Peyer's patch (tissue), 4 donors: ENCODE measurements at regions not wholly inside any gene's neighbourhood (a gene's known extent, or its start where the extent isn't known, plus 50 kb on each side); places are given as distances from the start of the nearest gene placed in this dataset.

ENCODE experiments used
- DNase-seq, 3 donors: peaks; one replicate each; pipeline ENCODE4 v3.0.0-alpha.2; 2017 to 2019
- H3K27ac ChIP-seq, 4 donors: fragments of 200-600 bp; sonication (generic); one replicate each; pipeline ENCODE4 v1.5.1; 2016 to 2019
- H3K27me3 ChIP-seq, 2 donors: fragments of 200-600 bp; sonication (generic); one replicate each; pipeline ENCODE4 v1.5.1; 2019
- H3K36me3 ChIP-seq, 3 donors: fragments of 200-600 bp; sonication (generic); one replicate each; pipeline ENCODE4 v1.5.1; 2016 to 2019
- H3K4me1 ChIP-seq, 4 donors: fragments of 200-600 bp; sonication (generic); one replicate each; pipeline ENCODE4 v1.5.1; 2016 to 2019
- H3K4me3 ChIP-seq, 4 donors: fragments of 200-600 bp; sonication (generic); 1 replicate in 3 of 4; 2 replicates in 1 of 4; pipeline ENCODE4 v1.5.1; 2016 to 2019; ENCODE audit warnings: mild to moderate bottlenecking in 1 of 4
- H3K9me3 ChIP-seq, 4 donors: fragments of 200-600 bp; sonication (generic); one replicate each; pipeline ENCODE4 v1.5.1; 2016 to 2019; ENCODE audit warnings: mild to moderate bottlenecking in 1 of 4
- POLR2A ChIP-seq, 2 donors: fragments of 450-650 bp; IDR thresholded peaks; one replicate each; pipeline ENCODE4 v1.5.1; 2017; ENCODE audit warnings: antibody characterized with exemption in 2 of 2, mild to moderate bottlenecking in 2 of 2, moderate library complexity in 2 of 2
- TF ChIP-seq, protein P1 (sequence below), 6 experiments: fragments of 450-650 bp in 4 of 6; fragments of 200-600 bp in 2 of 6; sonication (generic) in 1 of 6; IDR thresholded peaks; one replicate each; pipeline ENCODE4 v1.5.1; 2017 to 2019; ENCODE audit warnings: antibody characterized with exemption in 6 of 6, mild to moderate bottlenecking in 3 of 6, moderate library complexity in 1 of 6

DNA sequence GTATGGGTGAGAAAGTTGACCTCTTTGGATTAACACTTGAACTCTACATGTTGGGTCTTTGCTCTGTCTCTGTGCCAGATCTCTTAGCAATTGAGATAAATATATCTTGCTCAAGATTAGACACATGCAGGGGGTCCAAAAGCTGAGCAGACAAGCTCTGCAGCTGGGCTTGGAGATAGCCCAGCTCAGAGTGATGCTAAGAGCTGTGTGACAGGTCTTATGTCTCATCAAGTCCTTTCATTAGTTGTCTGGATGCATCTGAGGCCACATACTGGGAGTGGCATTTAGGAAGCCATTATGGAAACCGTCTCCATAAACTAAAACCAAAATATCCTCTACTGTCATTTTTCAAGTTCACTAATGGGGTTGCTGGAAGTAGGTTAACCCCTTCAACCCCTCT is 289.4 kb upstream of the DUSP10 start:
- H3K36me3 ChIP-seq = no peaks in the 10 kb centered on the region
- no peak overlapping the region for H3K27ac ChIP-seq
- no peak overlapping the region for H3K4me3 ChIP-seq
- no peaks in the 10 kb centered on the region for H3K9me3 ChIP-seq
- no peaks in the 10 kb centered on the region for H3K27me3 ChIP-seq
- DNase-seq = no peak
- H3K4me1 ChIP-seq = no peaks in the 10 kb centered on the region
- TF ChIP-seq, protein P1, sequence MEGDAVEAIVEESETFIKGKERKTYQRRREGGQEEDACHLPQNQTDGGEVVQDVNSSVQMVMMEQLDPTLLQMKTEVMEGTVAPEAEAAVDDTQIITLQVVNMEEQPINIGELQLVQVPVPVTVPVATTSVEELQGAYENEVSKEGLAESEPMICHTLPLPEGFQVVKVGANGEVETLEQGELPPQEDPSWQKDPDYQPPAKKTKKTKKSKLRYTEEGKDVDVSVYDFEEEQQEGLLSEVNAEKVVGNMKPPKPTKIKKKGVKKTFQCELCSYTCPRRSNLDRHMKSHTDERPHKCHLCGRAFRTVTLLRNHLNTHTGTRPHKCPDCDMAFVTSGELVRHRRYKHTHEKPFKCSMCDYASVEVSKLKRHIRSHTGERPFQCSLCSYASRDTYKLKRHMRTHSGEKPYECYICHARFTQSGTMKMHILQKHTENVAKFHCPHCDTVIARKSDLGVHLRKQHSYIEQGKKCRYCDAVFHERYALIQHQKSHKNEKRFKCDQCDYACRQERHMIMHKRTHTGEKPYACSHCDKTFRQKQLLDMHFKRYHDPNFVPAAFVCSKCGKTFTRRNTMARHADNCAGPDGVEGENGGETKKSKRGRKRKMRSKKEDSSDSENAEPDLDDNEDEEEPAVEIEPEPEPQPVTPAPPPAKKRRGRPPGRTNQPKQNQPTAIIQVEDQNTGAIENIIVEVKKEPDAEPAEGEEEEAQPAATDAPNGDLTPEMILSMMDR (IDR thresholded peaks at IDR 0.05) = no peak
- TF ChIP-seq POLR2A (IDR thresholded peaks at IDR 0.05) = no peak

DNA sequence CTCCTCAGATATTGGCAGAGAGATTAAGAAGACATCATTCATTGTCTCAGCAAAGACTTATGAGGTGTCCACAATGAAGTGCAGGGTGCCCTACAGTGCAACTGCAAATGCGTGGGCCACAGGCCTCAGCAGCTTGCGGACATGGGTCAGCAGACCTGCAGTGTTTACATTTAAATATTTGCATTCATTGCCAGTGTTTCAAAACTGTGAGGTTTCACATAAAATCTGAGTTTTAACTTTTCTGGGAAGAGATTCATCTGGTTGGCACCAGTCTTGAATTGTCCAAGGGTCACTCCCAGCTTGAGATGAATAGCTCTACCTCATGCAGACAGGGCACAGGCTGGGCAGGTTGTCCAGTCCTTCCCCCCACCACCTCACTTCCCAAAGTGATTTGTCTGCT is 286.8 kb upstream of the DUSP10 start:
- no peaks in the 10 kb centered on the region for H3K36me3 ChIP-seq
- H3K27ac ChIP-seq = no peak overlapping the region
- no peak for DNase-seq
- H3K4me3 ChIP-seq = no peak overlapping the region
- no peaks in the 10 kb centered on the region for H3K9me3 ChIP-seq
- no peaks in the 10 kb centered on the region for H3K27me3 ChIP-seq
- TF ChIP-seq, protein P1 (IDR thresholded peaks at IDR 0.05) = no peak
- no peak for TF ChIP-seq POLR2A (IDR thresholded peaks at IDR 0.05)
- no peaks in the 10 kb centered on the region for H3K4me1 ChIP-seq

GRCh38 chr1:222028116-222028515 is 286.2 kb upstream of the DUSP10 start:
- TF ChIP-seq, protein P1 (IDR thresholded peaks at IDR 0.05) = no peak
- TF ChIP-seq POLR2A (IDR thresholded peaks at IDR 0.05) = no peak
- Histone ChIP-seq H3K9me3 (no peaks in the 10 kb centered on the region), H3K36me3 (no peaks in the 10 kb centered on the region), H3K27me3 (no peaks in the 10 kb centered on the region), H3K4me1 (no peaks in the 10 kb centered on the region), H3K4me3 (no peak overlapping the region), H3K27ac (no peak overlapping the region)
- no peak for DNase-seq

- H3K27ac ChIP-seq = no peak overlapping the region
- TF ChIP-seq, protein P1 (IDR thresholded peaks at IDR 0.05) = no peak
- TF ChIP-seq POLR2A (IDR thresholded peaks at IDR 0.05) = no peak
- no peaks in the 10 kb centered on the region for H3K27me3 ChIP-seq
- H3K4me1 ChIP-seq = no peaks in the 10 kb centered on the region
- H3K36me3 ChIP-seq = no peaks in the 10 kb centered on the region
- H3K9me3 ChIP-seq = no peaks in the 10 kb centered on the region
- DNase-seq = no peak
- H3K4me3 ChIP-seq = no peak overlapping the region
Measured at GRCh38 chr1:222026280-222026679, 284.4 kb upstream of the DUSP10 start.

DNA sequence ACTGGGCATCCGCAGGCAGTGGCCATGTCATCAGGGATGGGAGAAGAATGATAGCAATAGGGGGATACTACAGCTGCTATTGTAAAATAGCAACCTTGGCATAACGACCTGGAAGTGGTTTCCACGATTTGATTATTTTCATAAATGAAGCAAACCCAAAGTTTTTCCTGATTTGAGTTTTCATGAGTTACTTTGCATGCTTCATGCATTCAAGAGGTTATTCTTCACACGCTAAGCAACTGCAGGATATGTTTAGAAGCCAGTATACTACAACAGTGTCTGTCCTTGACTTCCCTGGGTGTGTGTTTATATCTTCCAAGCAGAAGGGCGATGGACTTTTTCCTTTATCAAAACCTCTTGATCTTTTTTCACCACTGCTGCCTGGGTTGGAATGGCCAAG is 281.1 kb upstream of the DUSP10 start:
- Histone ChIP-seq H3K4me3 (no peak overlapping the region), H3K9me3 (no peaks in the 10 kb centered on the region), H3K36me3 (no peaks in the 10 kb centered on the region), H3K27me3 (no peaks in the 10 kb centered on the region), H3K27ac (no peak overlapping the region), H3K4me1 (no peaks in the 10 kb centered on the region)
- DNase-seq = no peak
- no peak for TF ChIP-seq POLR2A (IDR thresholded peaks at IDR 0.05)
- TF ChIP-seq, protein P1 (IDR thresholded peaks at IDR 0.05) = no peak

DNA sequence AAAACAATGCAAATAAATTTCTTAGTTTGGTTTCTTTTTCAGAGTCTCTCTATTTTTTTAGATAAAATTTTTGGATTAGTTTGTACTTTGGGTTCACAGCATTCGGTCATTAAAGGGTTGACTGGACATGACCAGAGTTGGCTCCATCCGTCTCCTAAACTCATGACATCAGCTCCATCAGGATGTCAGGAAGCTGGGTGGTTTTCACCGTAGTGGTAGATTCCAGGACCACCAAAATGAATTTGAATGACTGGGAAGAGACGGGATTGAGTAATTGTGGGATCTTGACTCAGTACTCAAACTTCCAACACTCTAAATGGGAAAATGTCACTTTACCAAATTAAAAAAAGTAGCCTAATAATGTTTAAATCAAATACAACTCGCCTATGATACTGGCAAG is 279.2 kb upstream of the DUSP10 start:
- Histone ChIP-seq H3K27ac (no peak overlapping the region), H3K9me3 (no peaks in the 10 kb centered on the region), H3K27me3 (no peaks in the 10 kb centered on the region), H3K4me1 (no peaks in the 10 kb centered on the region), H3K4me3 (no peak overlapping the region), H3K36me3 (no peaks in the 10 kb centered on the region)
- no peak for TF ChIP-seq POLR2A (IDR thresholded peaks at IDR 0.05)
- TF ChIP-seq, protein P1 (IDR thresholded peaks at IDR 0.05) = no peak
- no peak for DNase-seq
